HG03135 (cell line): ENCODE measurements at regions not wholly inside any gene's neighbourhood (a gene's known extent, or its start where the extent isn't known, plus 50 kb on each side); places are given as distances from the start of the nearest gene placed in this dataset.
"Not testable (repeated sequence)": the region's sequence is repeated elsewhere in the genome, so short reads cannot be mapped to it uniquely, and the experiment has no call there.

ENCODE experiments used
- ATAC-seq: cut with Tn5 transposase; IDR thresholded peaks from one replicate; pipeline ENCODE4 v1.9.1; 2021; ENCODE audit warnings: mild to moderate bottlenecking, moderate library complexity; ENCODE audit not compliant: unreplicated experiment

DNA sequence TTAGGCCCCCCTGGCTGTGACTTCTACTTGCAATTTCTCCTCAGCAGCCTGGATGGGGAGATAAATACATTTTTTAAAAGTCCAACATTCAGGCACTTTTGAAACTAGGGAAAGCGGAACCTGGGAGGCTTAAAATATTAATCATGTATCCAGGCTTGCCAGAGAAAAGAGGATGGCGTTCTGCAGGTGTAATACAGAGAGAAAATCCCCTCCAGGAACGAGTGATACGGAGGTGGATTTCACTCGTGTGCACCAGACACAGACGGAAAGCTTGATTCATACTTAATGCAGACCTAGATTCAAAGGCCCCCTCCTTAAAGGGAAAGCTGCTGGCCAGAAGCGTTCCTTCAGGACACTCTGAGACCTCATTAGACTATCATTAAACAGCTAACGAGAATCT lies 354.0 kb upstream of the BOD1L1 start:
- no peak for ATAC-seq

DNA sequence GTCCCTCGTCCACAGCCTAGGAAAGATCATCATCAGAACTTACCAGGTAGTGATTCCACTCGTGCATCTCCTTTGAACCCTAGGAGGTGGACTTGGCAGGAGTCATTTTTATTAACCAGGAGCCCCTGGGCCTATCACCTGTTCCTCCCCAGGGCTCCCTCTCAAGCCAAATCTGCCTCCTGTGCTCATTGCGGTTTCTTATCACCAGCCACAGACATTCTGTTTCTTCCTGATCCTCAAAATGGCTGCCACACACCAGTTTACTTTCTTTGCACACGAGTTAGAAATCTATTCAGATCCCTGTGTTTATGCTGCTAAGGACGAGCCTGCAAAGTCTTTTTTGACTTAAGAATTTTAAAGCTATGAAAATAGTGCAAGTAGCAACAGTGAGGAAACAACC lies 354.5 kb upstream of the BOD1L1 start:
- ATAC-seq, result no peak

DNA sequence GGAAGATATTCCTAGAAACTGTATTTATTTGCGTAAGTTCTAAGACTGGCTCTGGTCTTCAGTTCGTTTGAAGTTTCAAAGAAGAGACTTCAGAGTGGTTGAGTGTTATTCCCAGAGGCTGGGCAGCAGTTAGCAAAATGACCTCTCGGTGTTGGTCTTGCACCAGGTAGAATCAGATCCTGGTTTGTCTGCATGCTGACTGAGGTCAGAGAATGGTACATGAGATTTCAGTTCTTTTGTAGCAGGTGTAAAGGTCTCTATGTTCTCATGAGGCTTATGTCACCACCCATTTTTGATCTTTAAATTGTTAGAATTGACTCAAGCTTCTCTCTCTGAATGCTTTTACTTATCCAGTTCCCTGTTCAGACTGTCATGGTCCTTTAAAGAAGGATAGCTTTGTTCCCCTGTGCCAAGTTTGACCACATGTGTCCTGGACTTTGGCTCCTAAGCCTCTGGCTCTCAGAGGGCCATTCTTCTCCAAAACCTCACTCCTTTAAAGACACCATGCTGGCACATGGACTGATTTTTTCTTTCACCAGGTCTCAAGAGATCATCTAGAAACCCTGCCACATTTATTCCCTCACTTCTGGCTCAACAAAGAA lies 355.8 kb upstream of the BOD1L1 start:
- ATAC-seq, result no peak

DNA sequence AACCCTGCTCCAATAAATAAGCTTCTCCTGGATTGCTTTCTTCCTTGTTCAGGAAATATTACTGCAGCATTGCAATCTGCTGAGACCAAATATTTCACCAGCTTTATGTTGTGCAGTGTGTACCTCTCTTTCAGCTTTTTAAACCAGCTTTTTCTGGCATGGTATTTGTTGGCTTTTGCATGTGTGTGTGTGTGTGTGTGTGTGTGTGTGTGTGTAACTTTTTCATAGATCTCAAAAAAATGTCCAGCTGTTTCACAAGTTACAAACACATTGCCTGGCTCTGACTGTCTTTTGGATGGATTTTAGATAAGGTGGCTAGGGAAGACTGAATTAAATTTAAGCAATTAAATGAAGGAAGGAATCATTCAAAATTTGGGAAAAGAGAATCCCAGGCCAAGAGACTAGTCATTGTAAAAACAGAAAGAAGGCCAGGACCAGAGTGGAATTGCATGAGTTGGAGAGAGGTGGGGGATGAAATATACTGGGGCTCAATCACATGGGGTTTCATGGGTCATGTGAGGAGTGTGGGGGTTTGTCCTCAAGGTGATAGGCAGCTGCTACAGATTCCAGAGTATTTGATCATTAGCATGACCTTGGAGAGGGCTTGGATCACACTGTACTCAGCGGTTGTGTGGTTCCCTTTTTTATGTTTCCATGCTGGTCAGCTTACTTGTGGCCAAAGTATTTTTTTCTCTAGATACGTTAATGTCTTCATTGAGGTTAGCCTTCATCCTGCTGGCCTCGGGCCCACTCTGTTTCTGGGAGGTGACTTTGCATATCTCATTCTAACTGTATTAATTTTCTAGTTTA lies 357.7 kb upstream of the BOD1L1 start:
- ATAC-seq, result no peak

DNA sequence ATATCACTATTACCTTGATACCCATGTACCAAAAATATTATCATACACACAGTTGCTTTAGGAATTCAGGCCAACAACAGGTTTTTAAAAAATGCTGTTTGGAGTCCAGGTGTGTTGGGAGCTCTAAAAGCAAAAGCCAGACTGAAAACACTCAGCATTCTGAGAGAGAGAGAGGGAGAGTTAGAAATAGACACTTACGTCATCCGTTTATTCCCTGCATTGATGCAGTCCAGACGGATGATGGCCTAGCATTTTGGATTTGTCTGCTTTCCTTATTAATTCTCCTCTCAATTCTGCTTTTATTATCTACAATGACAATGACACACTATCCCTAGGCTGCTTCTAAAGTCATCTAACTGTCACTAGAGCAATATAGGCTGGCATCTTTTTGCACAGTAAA lies 358.3 kb upstream of the BOD1L1 start:
- ATAC-seq, result no peak

DNA sequence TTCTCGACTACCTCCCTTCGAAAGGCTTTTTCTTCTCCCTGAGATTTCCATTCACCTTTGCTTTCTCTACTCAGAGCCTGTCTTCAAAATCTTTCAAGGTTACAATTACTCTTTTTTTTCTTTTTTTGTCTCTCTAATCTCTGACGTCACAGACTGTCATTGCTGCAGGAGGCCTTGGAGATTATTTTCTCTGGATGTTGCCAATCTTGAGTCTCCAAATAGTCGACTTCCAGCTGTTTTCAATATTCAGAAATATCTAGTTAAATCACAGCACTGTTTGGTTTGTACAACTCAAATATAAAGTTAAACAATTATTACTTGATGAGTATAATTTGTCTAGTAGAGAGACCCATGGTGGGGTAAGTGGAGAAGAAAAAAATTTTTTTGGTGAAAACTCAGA lies 359.0 kb upstream of the BOD1L1 start:
- ATAC-seq, result no peak

DNA sequence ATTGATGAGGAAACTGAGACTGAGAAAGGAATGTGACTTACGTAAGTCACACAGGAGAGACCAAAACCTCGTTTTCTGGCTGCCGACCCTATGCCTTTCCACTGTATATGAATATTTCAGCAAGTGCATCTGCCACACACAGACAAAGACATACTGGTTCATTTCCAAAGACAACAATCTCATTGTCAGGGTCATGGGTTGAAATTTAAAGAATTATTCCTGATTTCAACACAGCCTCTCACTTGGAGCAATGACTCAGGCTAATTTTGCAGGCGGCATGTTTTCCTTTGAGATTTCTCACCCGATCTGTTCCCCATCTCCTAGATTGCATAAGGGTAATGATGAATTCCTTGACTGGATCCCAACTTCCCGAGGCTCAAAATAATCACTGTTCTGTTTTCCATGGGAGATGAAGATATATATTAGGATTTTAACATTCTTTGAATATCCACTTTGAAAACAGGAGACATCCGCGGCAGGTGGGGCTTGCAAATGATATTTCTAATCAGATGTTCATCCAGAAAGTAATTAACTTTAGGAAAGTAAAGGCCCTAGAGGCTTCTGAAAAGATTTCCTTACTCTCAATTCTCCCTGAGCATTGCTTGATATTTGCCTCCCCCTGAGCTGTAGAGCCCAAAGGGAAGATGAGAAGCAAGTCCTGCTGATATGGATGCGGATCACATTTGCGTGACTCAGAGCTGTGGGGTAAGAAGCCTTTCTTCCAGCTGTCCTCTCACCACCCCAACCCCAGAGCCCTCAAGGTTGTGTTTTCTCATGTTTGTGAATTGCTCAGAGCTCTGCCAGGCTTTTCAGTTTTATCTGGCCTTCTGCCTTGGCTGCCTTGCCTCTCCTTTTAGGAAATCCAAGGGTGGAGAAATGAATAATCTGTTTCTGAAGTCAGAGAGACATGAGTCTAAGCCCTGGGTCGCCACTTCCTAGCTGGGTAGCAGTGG lies 361.1 kb upstream of the BOD1L1 start:
- no peak for ATAC-seq

DNA sequence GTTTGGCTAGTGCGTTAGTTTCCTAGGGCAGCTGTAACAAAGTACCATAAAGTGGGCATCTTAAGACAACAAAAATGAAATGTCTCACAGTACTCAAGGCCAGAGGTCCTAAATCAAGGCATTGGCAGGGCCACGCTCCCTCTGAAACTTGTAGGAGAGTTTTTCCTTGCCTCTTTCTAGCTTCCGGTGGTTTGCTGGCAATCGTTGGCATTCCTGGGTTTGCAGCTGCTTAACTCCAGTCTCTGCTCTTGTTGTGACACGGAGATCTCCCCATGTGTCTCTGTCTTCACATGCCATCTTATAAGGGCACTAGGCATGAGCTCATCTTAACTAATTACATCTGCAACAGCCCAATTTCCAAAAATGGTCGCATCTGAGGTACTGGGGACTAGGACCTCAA lies 362.0 kb upstream of the BOD1L1 start:
- ATAC-seq, result no peak

DNA sequence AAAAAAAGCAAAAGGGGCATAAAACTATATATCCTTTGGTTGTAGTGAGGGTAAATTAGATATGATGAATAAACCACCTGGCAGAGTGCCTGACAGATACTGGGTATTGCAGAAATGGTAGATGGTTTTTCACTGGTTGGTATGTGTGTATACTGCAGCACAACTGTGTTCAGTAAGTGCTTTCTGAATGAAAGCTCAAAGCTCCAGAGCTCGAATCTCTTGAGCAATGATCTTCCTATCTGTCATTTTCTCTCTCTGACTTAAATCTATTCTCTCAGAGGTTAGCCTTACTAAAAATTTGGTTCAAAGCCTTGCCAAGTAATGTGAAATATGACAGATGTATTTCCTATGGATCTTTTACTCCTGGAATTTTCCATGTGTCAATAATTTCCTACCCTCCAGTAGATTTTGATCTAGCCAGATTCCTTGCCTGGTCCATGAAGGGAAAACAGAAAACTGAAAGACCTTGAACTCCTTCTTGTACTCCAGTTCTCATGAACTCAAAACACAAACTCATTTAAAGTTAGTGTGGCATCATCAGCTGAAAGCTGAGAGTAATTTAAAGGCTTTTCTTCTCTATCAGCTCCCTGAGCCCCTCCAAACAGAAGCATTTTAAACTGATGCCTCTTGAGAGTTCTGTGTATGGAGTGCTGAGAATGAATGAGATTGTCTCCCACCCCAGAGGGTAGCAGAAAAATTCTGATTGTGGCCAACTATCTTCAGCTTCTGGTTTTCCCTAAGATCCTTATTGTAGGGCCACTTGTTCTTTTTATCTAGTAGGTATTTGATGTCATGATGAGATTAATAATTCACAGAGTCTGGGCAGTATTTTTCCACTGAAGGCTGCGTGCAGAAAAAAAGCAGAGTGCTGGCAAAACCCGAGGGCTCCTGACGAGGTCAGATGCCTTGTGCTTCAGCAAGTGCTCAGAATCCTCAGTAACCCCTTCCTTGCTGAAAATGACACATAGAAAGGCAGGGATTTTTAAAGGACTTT lies 363.4 kb upstream of the BOD1L1 start:
- no peak for ATAC-seq

DNA sequence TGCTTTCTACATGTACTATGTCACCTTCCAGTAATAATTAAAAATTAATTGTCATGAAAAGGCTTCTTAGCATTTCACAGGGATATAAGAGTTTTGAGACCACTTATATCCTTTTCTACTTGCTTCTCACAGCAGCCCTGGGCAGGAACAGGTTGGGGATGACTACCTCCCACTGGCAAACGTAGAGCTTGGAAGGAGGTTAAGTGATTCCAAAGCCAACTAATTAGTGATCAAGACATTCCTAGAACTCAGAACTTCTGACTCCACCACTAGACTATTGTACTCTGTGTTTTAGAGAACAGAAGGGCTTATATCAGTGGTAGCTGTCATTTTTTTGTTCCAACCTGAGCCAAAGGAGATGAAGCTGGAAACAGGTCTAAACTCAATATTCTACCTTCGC lies 364.5 kb upstream of the BOD1L1 start:
- ATAC-seq, result no peak

DNA sequence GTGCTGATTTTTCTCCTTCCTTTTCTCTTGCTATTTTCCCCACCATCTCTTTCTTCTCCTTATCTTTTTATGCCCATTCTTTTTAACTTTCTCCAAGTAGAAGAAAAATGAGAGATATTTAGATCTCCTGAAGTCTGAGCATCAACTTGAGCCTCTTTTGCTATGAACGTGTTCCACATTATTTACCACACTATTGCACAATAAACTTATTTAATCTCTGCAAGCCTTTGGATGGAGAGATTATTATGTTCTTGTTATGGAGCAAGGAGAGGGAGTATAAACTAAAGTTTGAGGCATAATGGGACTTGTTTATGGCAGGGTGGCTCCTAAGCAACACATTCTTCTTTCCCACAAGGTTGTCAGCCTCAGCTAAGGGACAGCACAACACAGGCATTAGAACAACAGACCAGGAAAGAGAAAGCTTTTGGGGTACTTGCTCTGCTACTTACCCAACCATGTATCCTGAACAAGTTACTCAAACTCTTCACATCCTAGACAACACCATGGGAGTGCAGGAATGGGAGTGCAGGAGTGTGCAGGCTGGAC lies 365.5 kb upstream of the BOD1L1 start:
- no peak for ATAC-seq

DNA sequence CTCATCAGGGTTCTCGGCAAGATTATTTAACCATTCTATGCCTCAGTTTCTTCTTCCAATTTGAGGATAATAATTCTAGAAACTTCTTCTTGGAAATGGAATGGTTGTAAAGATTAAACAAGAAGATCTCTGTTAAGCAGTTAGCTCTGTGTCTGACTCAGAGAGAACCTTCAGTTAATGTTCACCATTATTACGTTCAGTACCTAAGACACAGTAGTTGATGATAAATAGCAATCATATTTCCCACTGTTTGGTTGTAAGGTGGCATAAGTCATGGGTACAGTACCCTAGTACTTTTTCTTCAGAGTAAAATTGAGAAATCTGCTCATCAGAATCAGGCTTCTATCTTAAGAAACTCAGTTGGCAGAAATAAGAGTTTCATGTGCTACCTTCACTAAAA lies 366.5 kb upstream of the BOD1L1 start:
- no peak for ATAC-seq

DNA sequence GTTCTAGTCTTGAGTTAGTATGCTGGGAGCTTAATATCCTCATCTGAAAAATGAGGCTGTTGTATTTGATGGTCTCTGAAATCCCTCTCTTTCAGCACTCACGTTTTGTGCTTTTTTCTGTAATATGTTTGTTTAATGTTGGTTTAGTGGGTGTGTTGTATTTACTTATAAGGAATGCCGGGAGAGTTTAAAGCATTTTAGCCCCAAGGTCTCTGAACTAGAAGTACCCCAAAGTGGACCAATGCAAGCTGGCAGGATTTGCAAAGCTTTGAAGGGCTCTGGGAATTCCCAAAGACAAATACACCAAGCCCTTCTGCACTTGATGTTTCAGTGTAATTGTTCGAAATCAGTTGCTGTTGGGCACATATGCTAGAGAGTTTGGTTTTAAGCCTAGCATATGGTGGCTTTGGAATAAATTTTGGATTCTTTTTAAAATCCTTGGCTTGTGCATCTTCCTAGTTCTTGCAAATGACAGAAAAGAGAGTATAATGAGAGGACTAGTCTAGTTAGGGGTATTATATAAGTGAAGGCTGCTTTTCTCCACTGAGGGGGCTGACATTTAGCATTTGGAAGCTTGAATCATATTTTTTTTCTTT lies 371.4 kb upstream of the BOD1L1 start:
- no peak for ATAC-seq

DNA sequence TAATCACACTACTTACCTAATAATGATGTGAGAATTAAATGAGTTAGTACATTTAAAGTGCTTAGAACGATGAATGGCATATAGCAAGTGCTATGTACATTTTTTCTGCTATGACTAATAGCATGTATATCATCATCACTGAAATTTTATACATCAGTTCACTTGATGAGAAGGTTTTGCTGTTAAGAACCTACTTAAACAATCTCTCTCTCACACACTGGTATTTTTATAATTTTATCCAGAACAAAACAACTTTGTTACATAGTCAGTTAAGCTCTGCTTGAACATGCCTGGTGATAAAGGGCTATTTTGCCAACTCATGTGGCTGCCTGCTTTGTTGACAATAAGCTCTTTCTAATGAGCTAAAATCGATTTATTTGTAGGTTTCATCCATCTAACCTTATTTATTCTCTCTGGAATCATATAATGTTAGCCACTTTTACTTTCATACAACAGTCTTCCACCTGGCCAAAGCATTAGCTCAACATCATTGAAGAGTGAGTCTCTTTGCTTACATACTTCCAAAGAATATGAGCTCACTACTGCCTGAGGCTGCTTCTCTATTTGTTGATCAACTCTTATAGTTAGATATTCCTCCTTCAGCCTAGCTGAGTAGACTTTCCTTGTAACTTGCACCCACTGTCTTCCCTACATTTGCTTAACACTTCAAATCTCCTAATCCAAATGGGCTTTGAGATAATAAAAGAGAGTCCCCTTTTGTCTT lies 372.7 kb upstream of the BOD1L1 start:
- ATAC-seq, result no peak

DNA sequence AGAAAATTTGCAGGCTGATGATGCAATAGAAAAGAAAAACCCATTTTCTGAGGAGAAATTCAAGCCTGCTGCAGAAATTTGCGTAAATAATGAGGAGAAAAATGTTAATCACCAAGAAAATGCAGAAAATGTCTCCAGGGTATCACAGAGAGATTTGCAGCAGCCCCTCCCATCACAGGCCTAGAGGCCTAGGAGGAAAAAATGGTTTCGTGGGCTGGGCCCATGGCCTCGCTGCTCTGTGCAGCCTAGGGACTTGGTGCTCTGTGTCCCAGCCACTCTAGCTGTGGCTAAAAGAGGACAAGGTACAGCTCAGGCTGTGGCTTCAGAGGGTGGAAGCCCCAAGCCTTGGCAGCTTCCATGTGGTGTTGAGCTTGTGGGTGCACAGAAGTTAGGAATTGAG lies 374.8 kb upstream of the BOD1L1 start:
- not testable (repeated sequence) for ATAC-seq

DNA sequence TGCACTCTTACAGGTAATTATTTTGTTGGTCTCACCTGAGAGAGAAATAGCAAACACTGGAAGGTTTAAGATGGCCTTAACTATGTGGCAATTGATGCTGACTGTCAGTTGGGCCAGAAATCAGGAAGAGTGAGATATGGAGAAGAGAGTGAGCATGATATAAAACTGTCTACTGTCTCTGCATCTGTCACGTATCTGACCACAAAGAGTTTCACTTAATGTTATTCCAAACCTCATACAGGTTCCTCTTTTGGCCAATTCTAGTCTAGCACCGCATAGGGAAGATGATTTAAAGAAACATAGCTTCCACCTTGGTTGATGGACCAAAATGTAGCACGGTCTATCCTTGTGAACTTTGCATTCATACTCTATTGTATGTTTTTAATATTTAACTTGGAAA lies 381.0 kb upstream of the BOD1L1 start:
- no peak for ATAC-seq

DNA sequence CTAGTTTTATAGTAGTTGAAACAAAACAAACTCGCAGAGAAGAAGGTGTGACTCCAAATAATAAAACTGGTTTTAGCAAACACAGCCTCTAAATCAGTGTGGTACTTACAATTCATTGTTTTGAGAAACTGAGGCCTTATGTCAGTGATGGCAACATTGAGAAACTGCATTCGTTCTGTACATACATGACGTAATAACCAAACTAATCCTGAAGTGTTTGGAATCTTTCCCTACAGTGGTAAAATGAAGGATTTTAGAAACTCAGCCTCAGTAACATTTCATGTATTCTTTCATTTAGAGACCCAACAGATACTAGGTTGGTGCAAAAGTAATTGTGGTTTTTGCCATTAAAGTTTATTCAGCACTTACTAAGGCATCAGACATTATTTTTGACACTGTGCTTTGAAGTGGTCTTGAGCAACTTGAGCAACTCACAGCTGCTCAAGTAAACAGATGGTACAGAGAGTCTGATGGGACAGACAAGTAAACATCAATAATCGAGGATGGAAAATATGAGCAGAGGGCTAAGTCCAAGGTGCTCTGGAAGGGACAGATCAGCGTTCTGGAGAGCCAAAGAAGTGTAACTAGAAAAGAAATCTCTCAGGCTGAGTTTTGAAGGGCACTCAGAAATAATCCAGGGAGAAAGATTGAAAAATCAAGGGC lies 390.8 kb upstream of the BOD1L1 start:
- ATAC-seq, result no peak

DNA sequence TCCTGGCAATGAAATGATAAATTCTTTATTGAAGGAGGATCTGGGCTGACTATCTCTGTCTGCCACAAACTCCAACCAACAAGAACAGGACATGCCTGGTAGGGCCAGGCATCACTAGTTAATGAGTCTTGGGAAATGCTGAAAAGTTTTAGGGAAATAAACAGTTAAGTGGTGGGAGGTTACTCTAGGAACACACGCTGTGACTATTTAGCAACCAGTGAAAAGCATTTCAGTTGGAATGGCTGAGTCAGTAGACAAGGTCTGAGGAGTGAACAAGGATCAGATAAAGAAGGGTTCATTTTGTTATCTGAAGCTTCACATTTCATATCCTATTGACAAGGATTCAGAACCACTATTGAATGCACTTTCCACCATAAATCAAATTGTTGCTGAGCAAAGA lies 394.9 kb upstream of the BOD1L1 start:
- no peak for ATAC-seq

DNA sequence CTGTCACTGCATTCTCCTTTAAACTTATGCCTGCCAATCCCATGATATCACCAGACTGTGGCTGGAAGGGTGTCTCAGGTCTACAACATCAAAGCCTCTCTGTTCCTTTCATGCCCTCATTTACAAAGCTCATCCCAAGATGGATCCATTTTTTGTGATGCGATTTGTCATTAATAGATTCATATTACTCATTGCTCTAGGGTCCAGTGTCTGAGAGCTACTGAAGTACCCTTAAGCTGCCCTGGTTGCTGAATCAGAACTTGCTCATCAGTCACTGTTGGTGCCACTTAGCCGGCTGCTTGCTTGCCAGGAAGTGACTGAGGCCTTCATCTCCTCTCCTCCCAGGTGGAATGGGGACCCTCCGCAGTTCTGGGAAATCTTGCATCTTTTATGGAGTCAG lies 395.5 kb upstream of the BOD1L1 start:
- ATAC-seq, result no peak
